HFFc6 (cell line): ENCODE measurements at regions not wholly inside any gene's neighbourhood (a gene's known extent, or its start where the extent isn't known, plus 50 kb on each side); places are given as distances from the start of the nearest gene placed in this dataset.
A peak's percentile ranks its signal among the peaks of the same experiment; 100 is the strongest.

ENCODE experiments used
- DNase-seq: peaks from one replicate; pipeline ENCODE4 v3.0.0-alpha.2; 2018
- H3K27ac Mint-ChIP-seq: 2 replicates; pipeline ENCODE4 v1.8.0; 2020; ENCODE audit warnings: mild to moderate bottlenecking, mixed read lengths
- H3K27me3 Mint-ChIP-seq: 2 replicates; pipeline ENCODE4 v1.8.0; 2021; ENCODE audit warnings: mild to moderate bottlenecking, moderate library complexity, mixed read lengths; ENCODE audit not compliant: insufficient read depth
- H3K36me3 Mint-ChIP-seq: 2 replicates; pipeline ENCODE4 v1.8.0; 2021; ENCODE audit warnings: low read depth, mixed read lengths
- H3K4me1 Mint-ChIP-seq: 2 replicates; pipeline ENCODE4 v1.8.0; 2020; ENCODE audit warnings: low read depth, mixed read lengths
- H3K4me3 Mint-ChIP-seq: 2 replicates; pipeline ENCODE4 v1.8.0; 2020; ENCODE audit warnings: mild to moderate bottlenecking, moderate library complexity, mixed read lengths
- H3K9me3 Mint-ChIP-seq: 2 replicates; pipeline ENCODE4 v1.8.0; 2020; ENCODE audit warnings: mild to moderate bottlenecking, mixed read lengths
- TF ChIP-seq, protein P1 (sequence below): fragments of 200-600 bp; sonication (generic); IDR thresholded peaks from 2 replicates; pipeline ENCODE4 v1.5.0; 2021; ENCODE audit warnings: antibody characterized with exemption, mild to moderate bottlenecking

DNA sequence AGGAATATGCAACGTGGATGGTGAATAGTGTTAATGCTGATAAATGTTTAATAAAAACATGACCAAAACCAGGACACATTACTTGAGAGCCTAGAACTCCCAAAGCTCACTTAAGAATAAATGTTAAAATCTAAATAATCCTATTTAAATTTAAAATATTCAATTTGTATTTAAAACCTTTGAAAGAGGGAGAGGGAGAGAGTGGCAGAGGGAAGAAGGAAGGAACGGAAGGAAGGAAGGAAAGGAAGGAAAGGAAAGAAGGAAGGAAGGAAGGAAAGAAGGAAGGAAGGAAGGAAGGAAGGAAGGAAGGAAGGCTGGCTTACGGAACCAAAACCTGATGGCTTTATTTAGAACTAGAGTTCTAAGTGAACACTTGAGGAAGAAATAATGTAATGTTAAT, 324.1 kb upstream of the SYT4 start:
- H3K4me1 Mint-ChIP-seq, result no peaks in the 10 kb centered on the region
- TF ChIP-seq, protein P1, sequence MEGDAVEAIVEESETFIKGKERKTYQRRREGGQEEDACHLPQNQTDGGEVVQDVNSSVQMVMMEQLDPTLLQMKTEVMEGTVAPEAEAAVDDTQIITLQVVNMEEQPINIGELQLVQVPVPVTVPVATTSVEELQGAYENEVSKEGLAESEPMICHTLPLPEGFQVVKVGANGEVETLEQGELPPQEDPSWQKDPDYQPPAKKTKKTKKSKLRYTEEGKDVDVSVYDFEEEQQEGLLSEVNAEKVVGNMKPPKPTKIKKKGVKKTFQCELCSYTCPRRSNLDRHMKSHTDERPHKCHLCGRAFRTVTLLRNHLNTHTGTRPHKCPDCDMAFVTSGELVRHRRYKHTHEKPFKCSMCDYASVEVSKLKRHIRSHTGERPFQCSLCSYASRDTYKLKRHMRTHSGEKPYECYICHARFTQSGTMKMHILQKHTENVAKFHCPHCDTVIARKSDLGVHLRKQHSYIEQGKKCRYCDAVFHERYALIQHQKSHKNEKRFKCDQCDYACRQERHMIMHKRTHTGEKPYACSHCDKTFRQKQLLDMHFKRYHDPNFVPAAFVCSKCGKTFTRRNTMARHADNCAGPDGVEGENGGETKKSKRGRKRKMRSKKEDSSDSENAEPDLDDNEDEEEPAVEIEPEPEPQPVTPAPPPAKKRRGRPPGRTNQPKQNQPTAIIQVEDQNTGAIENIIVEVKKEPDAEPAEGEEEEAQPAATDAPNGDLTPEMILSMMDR, result no peak

GRCh38 chr18:43605224-43605623, 327.9 kb upstream of the SYT4 start:
- Mint-ChIP-seq H3K4me3 (no peak overlapping the region), H3K36me3 (no peaks in the 10 kb centered on the region; the same call in none of the 2 replicates), H3K27ac (no peak overlapping the region), H3K27me3 (peaks cover 2% of the 10 kb centered on the region; the same call in 1 of the 2 replicates), H3K9me3 (peaks cover 22% of the 10 kb centered on the region), H3K4me1 (no peaks in the 10 kb centered on the region)
- TF ChIP-seq, protein P1, result no peak
- DNase-seq, result no peak

More for the DNA sequence above, 324.1 kb upstream of the SYT4 start:
- no peak overlapping the region for H3K27ac Mint-ChIP-seq
- peaks cover 19% of the 10 kb centered on the region for H3K9me3 Mint-ChIP-seq
- DNase-seq, result no peak
- H3K27me3 Mint-ChIP-seq, result peaks cover 2% of the 10 kb centered on the region; the same call in 1 of the 2 replicates
- H3K4me3 Mint-ChIP-seq, result no peak overlapping the region
- H3K36me3 Mint-ChIP-seq, result no peaks in the 10 kb centered on the region; the same call in none of the 2 replicates

GRCh38 chr18:43606795-43607194, 329.5 kb upstream of the SYT4 start:
- no peak overlapping the region for H3K27ac Mint-ChIP-seq
- TF ChIP-seq, protein P1, result no peak
- DNase-seq, result no peak

DNA sequence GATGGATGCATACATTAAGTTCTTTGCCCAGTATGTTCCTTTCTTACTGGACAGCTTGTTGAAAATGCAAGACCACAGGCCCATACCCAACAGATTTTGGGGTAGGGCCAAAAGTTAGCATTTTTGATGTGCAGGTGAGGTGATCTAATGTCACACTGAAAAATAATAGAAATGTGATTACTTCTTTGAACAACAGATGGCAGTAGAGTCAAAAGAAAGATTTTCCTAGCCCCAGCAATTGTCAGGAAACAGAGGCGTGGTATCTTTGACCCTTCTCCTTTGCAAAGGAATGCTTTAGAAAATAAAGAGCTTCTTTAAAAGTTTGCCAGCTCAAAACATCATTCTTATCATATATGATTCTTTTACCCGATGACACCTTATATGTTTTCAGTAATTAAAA, 343.6 kb upstream of the SYT4 start:
- Mint-ChIP-seq H3K4me3 (no peak overlapping the region), H3K27me3 (no peaks in the 10 kb centered on the region), H3K9me3 (no peaks in the 10 kb centered on the region), H3K27ac (no peak overlapping the region), H3K36me3 (no peaks in the 10 kb centered on the region), H3K4me1 (no peaks in the 10 kb centered on the region)
- peak; percentile 21 for DNase-seq
- TF ChIP-seq, protein P1, result peak; percentile 81

More at GRCh38 chr18:43606795-43607194, 329.5 kb upstream of the SYT4 start:
- H3K36me3 Mint-ChIP-seq, result no peaks in the 10 kb centered on the region; the same call in none of the 2 replicates
- peaks cover 22% of the 10 kb centered on the region for H3K9me3 Mint-ChIP-seq
- H3K27me3 Mint-ChIP-seq, result peaks cover 2% of the 10 kb centered on the region; the same call in 1 of the 2 replicates
- H3K4me1 Mint-ChIP-seq, result no peaks in the 10 kb centered on the region
- no peak overlapping the region for H3K4me3 Mint-ChIP-seq

DNA sequence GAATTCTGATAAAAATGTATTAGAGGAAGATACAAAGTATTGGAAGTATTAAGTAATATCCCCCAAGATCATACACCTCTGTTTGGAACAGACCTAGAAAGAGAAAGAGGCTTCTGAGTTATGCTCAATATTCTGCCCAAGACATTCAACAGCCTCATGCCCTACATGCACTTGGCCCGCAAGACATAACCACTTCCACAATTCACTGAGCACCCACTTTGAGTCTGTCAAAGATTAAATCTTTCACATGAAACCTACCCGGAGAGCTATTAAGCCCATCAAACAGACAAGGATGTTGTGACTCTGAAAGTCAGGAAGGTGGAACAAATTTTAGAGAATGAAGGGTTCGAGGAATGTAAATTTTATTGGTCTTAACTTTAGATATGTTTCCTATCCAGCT, 344.7 kb upstream of the SYT4 start:
- Mint-ChIP-seq H3K4me3 (no peak overlapping the region), H3K36me3 (no peaks in the 10 kb centered on the region), H3K27me3 (peaks cover 1% of the 10 kb centered on the region; the same call in 1 of the 2 replicates), H3K4me1 (no peaks in the 10 kb centered on the region), H3K27ac (no peak overlapping the region), H3K9me3 (no peaks in the 10 kb centered on the region)
- no peak for DNase-seq
- TF ChIP-seq, protein P1, result no peak

DNA sequence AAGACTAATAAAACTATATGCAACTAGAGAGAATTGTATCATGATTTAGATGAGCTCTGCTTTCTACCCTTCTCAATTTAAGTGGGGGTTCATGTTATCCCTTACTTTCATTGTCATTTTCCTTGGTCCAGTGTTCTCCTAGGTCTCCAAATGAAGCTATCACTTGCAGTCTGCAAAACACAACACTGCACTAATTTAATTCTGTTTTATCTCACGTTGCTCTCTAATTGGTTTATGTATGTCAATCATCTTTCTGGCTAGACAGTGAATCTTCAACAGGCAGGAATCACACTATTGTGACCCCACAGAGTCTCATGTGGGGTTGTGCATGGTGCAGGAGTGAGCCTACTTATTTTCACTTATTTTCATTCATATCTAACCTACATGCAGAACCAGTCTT, 348.3 kb upstream of the SYT4 start:
- Mint-ChIP-seq H3K4me3 (no peak overlapping the region), H3K27ac (no peak overlapping the region), H3K36me3 (no peaks in the 10 kb centered on the region), H3K9me3 (no peaks in the 10 kb centered on the region), H3K4me1 (no peaks in the 10 kb centered on the region), H3K27me3 (peaks cover 4% of the 10 kb centered on the region; the same call in 1 of the 2 replicates)
- no peak for DNase-seq
- TF ChIP-seq, protein P1, result no peak
